Activated T-helper 17 cell treated with anti-CD3 and anti-CD28 coated beads, Interleukin-2, amount 50 U/mL, for 72 hours (primary cell): ENCODE measurements at regions not wholly inside any gene's neighbourhood (a gene's known extent, or its start where the extent isn't known, plus 50 kb on each side); places are given as distances from the start of the nearest gene placed in this dataset.

Source experiments
- ATAC-seq: fragments of 150-1000 bp; cut with Tn5 transposase; replicated peaks from 2 replicates; pipeline ENCODE4 v1.10.0; 2021; ENCODE audit warnings: mild to moderate bottlenecking, moderate library complexity
- H3K27ac Mint-ChIP-seq: one replicate; pipeline ENCODE4 v1.8.0; 2022; ENCODE audit warnings: mixed read lengths
- H3K27me3 Mint-ChIP-seq: one replicate; pipeline ENCODE4 v1.8.0; 2022; ENCODE audit warnings: mixed read lengths
- H3K36me3 Mint-ChIP-seq: one replicate; pipeline ENCODE4 v1.8.0; 2022; ENCODE audit warnings: low read depth, mild to moderate bottlenecking, mixed read lengths
- H3K4me1 Mint-ChIP-seq: one replicate; pipeline ENCODE4 v1.8.0; 2022; ENCODE audit warnings: mixed read lengths
- H3K4me3 Mint-ChIP-seq: one replicate; pipeline ENCODE4 v1.8.0; 2022; ENCODE audit warnings: mild to moderate bottlenecking, mixed read lengths
- H3K9me3 Mint-ChIP-seq: one replicate; pipeline ENCODE4 v1.8.0; 2022; ENCODE audit warnings: mixed read lengths

GRCh38 chr2:82852787-82853186, 1606.3 kb downstream of the SUCLG1 start:
- H3K27ac Mint-ChIP-seq, result no peak overlapping the region
- H3K9me3 Mint-ChIP-seq, result peaks cover 3% of the 10 kb centered on the region
- H3K27me3 Mint-ChIP-seq, result no peaks in the 10 kb centered on the region
- no peak overlapping the region for H3K4me3 Mint-ChIP-seq
- no peak for ATAC-seq
- H3K4me1 Mint-ChIP-seq, result no peaks in the 10 kb centered on the region
- H3K36me3 Mint-ChIP-seq, result no peaks in the 10 kb centered on the region

GRCh38 chr2:82848285-82848684, 1610.8 kb downstream of the SUCLG1 start:
- Mint-ChIP-seq H3K36me3 (no peaks in the 10 kb centered on the region), H3K9me3 (peaks cover 7% of the 10 kb centered on the region), H3K27me3 (no peaks in the 10 kb centered on the region), H3K4me1 (no peaks in the 10 kb centered on the region), H3K27ac (no peak overlapping the region), H3K4me3 (no peak overlapping the region)
- ATAC-seq, result no peak

- H3K36me3 Mint-ChIP-seq, result no peaks in the 10 kb centered on the region
- peaks cover 3% of the 10 kb centered on the region for H3K9me3 Mint-ChIP-seq
- ATAC-seq, result no peak
- H3K4me1 Mint-ChIP-seq, result no peaks in the 10 kb centered on the region
- no peaks in the 10 kb centered on the region for H3K27me3 Mint-ChIP-seq
- H3K4me3 Mint-ChIP-seq, result no peak overlapping the region
- H3K27ac Mint-ChIP-seq, result no peak overlapping the region
Measured at GRCh38 chr2:82839036-82839435, 1620.0 kb downstream of the SUCLG1 start.

GRCh38 chr2:82837588-82838304, 1621.3 kb downstream of the SUCLG1 start:
- no peak for ATAC-seq
- H3K4me1 Mint-ChIP-seq, result no peaks in the 10 kb centered on the region

GRCh38 chr2:82834893-82835292, 1624.2 kb downstream of the SUCLG1 start:
- no peak for ATAC-seq
- Mint-ChIP-seq H3K4me1 (no peaks in the 10 kb centered on the region), H3K4me3 (no peak overlapping the region), H3K9me3 (peaks cover 3% of the 10 kb centered on the region), H3K27ac (no peak overlapping the region), H3K36me3 (no peaks in the 10 kb centered on the region), H3K27me3 (no peaks in the 10 kb centered on the region)

More at GRCh38 chr2:82837588-82838304, 1621.3 kb downstream of the SUCLG1 start:
- H3K36me3 Mint-ChIP-seq, result no peaks in the 10 kb centered on the region
- no peak overlapping the region for H3K4me3 Mint-ChIP-seq
- peaks cover 3% of the 10 kb centered on the region for H3K9me3 Mint-ChIP-seq
- H3K27ac Mint-ChIP-seq, result no peak overlapping the region
- no peaks in the 10 kb centered on the region for H3K27me3 Mint-ChIP-seq

GRCh38 chr2:82827426-82827825, 1631.7 kb downstream of the SUCLG1 start:
- peaks cover 13% of the 10 kb centered on the region for H3K9me3 Mint-ChIP-seq
- no peak overlapping the region for H3K4me3 Mint-ChIP-seq
- ATAC-seq, result no peak
- no peak overlapping the region for H3K27ac Mint-ChIP-seq
- no peaks in the 10 kb centered on the region for H3K27me3 Mint-ChIP-seq
- no peaks in the 10 kb centered on the region for H3K4me1 Mint-ChIP-seq
- no peaks in the 10 kb centered on the region for H3K36me3 Mint-ChIP-seq

- Mint-ChIP-seq H3K27ac (no peak overlapping the region), H3K4me1 (no peaks in the 10 kb centered on the region), H3K27me3 (no peaks in the 10 kb centered on the region), H3K36me3 (no peaks in the 10 kb centered on the region), H3K9me3 (peaks cover 13% of the 10 kb centered on the region), H3K4me3 (no peak overlapping the region)
- no peak for ATAC-seq
Measured at GRCh38 chr2:82826437-82826836, 1632.6 kb downstream of the SUCLG1 start.

- Mint-ChIP-seq H3K4me3 (no peak overlapping the region), H3K36me3 (no peaks in the 10 kb centered on the region), H3K9me3 (peaks cover 13% of the 10 kb centered on the region), H3K27ac (no peak overlapping the region), H3K4me1 (no peaks in the 10 kb centered on the region), H3K27me3 (no peaks in the 10 kb centered on the region)
- no peak for ATAC-seq
Measured at GRCh38 chr2:82825410-82826090, 1633.5 kb downstream of the SUCLG1 start.

GRCh38 chr2:82823892-82824291, 1635.2 kb downstream of the SUCLG1 start:
- no peak overlapping the region for H3K27ac Mint-ChIP-seq
- H3K9me3 Mint-ChIP-seq, result peaks cover 13% of the 10 kb centered on the region
- no peaks in the 10 kb centered on the region for H3K36me3 Mint-ChIP-seq
- ATAC-seq, result no peak
- no peaks in the 10 kb centered on the region for H3K4me1 Mint-ChIP-seq
- no peaks in the 10 kb centered on the region for H3K27me3 Mint-ChIP-seq
- no peak overlapping the region for H3K4me3 Mint-ChIP-seq

GRCh38 chr2:82819951-82820350, 1639.1 kb downstream of the SUCLG1 start:
- no peaks in the 10 kb centered on the region for H3K27me3 Mint-ChIP-seq
- no peak for ATAC-seq
- H3K27ac Mint-ChIP-seq, result no peak overlapping the region
- no peaks in the 10 kb centered on the region for H3K4me1 Mint-ChIP-seq
- no peaks in the 10 kb centered on the region for H3K36me3 Mint-ChIP-seq
- H3K9me3 Mint-ChIP-seq, result peaks cover 4% of the 10 kb centered on the region
- H3K4me3 Mint-ChIP-seq, result no peak overlapping the region

- H3K27ac Mint-ChIP-seq, result no peak overlapping the region
- no peak overlapping the region for H3K4me3 Mint-ChIP-seq
- H3K27me3 Mint-ChIP-seq, result no peaks in the 10 kb centered on the region
- H3K4me1 Mint-ChIP-seq, result no peaks in the 10 kb centered on the region
- no peak for ATAC-seq
- no peaks in the 10 kb centered on the region for H3K9me3 Mint-ChIP-seq
- no peaks in the 10 kb centered on the region for H3K36me3 Mint-ChIP-seq
Measured at GRCh38 chr2:82814146-82814545, 1644.9 kb downstream of the SUCLG1 start.

GRCh38 chr2:82811946-82812345, 1647.1 kb downstream of the SUCLG1 start:
- H3K27me3 Mint-ChIP-seq, result no peaks in the 10 kb centered on the region
- no peaks in the 10 kb centered on the region for H3K9me3 Mint-ChIP-seq
- H3K36me3 Mint-ChIP-seq, result no peaks in the 10 kb centered on the region
- H3K4me3 Mint-ChIP-seq, result no peak overlapping the region
- no peaks in the 10 kb centered on the region for H3K4me1 Mint-ChIP-seq
- no peak overlapping the region for H3K27ac Mint-ChIP-seq
- no peak for ATAC-seq

GRCh38 chr2:82803307-82803706, 1655.8 kb downstream of the SUCLG1 start:
- Mint-ChIP-seq H3K4me1 (no peaks in the 10 kb centered on the region), H3K4me3 (no peak overlapping the region), H3K27ac (no peak overlapping the region), H3K9me3 (peaks cover 19% of the 10 kb centered on the region), H3K27me3 (no peaks in the 10 kb centered on the region), H3K36me3 (no peaks in the 10 kb centered on the region)
- no peak for ATAC-seq

GRCh38 chr2:82797469-82797868, 1661.6 kb downstream of the SUCLG1 start:
- Mint-ChIP-seq H3K4me3 (no peak overlapping the region), H3K9me3 (peaks cover 3% of the 10 kb centered on the region), H3K27me3 (no peaks in the 10 kb centered on the region), H3K36me3 (no peaks in the 10 kb centered on the region), H3K4me1 (no peaks in the 10 kb centered on the region), H3K27ac (no peak overlapping the region)
- ATAC-seq, result no peak

- H3K4me3 Mint-ChIP-seq, result no peak overlapping the region
- no peaks in the 10 kb centered on the region for H3K36me3 Mint-ChIP-seq
- no peaks in the 10 kb centered on the region for H3K27me3 Mint-ChIP-seq
- no peaks in the 10 kb centered on the region for H3K4me1 Mint-ChIP-seq
- ATAC-seq, result no peak
- H3K27ac Mint-ChIP-seq, result no peak overlapping the region
- no peaks in the 10 kb centered on the region for H3K9me3 Mint-ChIP-seq
Measured at GRCh38 chr2:82796132-82796531, 1662.9 kb downstream of the SUCLG1 start.
